ENCODE measurements at regions not wholly inside any gene's neighbourhood (a gene's known extent, or its start where the extent isn't known, plus 50 kb on each side); places are given as distances from the start of the nearest gene placed in this dataset.

DNA sequence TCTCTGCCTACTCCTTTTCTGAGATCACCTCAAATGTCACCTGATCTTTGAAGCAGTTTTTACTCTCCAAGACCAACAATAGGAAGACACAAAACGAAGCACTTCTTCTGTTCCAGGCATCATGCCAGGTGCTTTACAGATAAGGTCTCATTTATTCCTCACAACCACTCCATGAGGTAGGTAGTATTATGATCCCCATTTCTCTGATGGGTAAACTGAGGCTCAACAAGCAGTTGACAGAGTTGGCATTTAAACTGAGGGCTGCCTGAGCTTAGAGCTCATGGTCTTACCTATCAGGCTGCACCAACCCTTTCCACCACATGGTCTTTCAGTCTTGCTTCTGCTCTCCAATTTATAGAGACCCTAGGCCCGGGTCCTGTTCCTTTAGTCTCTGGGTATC is 147.2 kb upstream of the JUN start:
- intact Hi-C loops (cut with DNase I) = no loop called here
- ATAC-seq = no peak
- DNase-seq = no peak
- Histone ChIP-seq H3K9me3 (no peaks in the 10 kb centered on the region), H3K27ac (no peak overlapping the region), H3K36me3 (replicated peaks in 1 of 2; ENCODE audit: insufficient read depth in 1 of 2, low read depth in 2 of 2) (no peaks in the 10 kb centered on the region), H3K4me1 (peaks cover 10% of the 10 kb centered on the region), H3K27me3 (no peaks in the 10 kb centered on the region), H3K4me3 (no peak overlapping the region)
- TF ChIP-seq, protein P1, sequence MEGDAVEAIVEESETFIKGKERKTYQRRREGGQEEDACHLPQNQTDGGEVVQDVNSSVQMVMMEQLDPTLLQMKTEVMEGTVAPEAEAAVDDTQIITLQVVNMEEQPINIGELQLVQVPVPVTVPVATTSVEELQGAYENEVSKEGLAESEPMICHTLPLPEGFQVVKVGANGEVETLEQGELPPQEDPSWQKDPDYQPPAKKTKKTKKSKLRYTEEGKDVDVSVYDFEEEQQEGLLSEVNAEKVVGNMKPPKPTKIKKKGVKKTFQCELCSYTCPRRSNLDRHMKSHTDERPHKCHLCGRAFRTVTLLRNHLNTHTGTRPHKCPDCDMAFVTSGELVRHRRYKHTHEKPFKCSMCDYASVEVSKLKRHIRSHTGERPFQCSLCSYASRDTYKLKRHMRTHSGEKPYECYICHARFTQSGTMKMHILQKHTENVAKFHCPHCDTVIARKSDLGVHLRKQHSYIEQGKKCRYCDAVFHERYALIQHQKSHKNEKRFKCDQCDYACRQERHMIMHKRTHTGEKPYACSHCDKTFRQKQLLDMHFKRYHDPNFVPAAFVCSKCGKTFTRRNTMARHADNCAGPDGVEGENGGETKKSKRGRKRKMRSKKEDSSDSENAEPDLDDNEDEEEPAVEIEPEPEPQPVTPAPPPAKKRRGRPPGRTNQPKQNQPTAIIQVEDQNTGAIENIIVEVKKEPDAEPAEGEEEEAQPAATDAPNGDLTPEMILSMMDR (IDR thresholded peaks at IDR 0.05) = no peak
- no peak for TF ChIP-seq POLR2A (IDR thresholded peaks at IDR 0.05)
- 80 to 87% methylated on average over 2 of the region's 2 CpGs for WGBS, 2 donors

- intact Hi-C loops (cut with DNase I) = no loop called here
- WGBS, 2 donors = 89 to 90% methylated on average over 6 of the region's 6 CpGs
- Histone ChIP-seq H3K36me3 (replicated peaks in 1 of 2; ENCODE audit: insufficient read depth in 1 of 2, low read depth in 2 of 2) (no peaks in the 10 kb centered on the region), H3K27ac (no peak overlapping the region), H3K9me3 (no peaks in the 10 kb centered on the region), H3K4me1 (peaks cover 10% of the 10 kb centered on the region), H3K4me3 (no peak overlapping the region), H3K27me3 (no peaks in the 10 kb centered on the region)
- no peak for TF ChIP-seq POLR2A (IDR thresholded peaks at IDR 0.05)
- TF ChIP-seq, protein P1 (IDR thresholded peaks at IDR 0.05) = no peak
- DNase-seq = no peak
- no peak for ATAC-seq
These were observed 147.9 kb upstream of the JUN start for GRCh38 chr1:58931756-58932155.

DNA sequence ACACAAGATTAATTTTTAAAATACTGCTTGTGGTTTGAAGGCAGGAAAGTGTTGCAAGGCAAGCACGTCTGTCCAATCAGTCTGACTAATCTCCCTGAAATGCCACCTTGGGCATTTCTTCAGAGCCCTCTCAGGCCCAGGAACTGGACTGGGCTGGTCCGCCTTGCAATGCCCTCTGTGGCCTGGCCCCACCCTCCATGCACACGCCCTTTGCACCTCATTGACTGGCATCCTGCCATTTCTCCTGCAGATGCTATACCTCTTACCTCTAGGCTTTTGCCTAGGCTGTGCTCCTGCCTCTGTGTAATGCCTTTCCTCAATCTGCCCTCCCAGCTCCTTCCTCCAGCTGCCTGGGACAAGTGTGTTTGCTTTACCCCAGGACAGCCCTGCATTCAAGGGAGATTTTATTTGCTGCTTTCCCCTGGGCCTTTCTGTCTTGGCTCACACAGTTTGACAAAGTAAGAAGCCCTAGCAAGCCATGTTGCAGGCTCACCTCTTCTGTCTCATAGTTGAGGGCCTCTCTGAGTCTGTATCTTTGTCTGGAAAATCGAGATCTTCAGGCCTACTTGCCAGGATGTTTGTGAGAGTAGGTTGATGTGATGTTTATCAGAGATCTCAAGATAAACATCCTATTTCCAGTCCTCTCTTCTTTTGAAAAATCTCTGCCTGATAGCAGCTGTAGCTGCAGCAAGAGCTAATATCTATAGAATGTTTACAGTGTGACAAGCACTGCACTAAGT is 149.2 kb upstream of the JUN start:
- WGBS, 2 donors = 16 to 26% methylated on average over 4 of the region's 4 CpGs
- peak; percentile 87 for ATAC-seq
- no peaks in the 10 kb centered on the region for H3K36me3 ChIP-seq (replicated peaks in 1 of 2; ENCODE audit: insufficient read depth in 1 of 2, low read depth in 2 of 2)

DNA sequence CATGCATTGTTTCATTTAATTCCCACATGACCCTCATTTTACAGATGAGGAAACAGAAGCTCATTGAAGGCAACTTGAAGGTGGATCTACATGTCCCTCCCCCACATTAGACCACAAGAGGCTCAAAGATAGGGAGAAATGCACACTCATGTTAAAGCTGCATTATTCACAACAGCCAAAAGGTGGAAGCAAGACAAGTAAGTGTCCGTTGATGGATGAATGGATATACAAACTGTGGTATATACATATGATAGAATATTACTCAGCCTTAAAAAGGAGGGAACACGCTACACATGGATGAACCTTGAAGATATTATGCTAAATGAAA is 149.7 kb upstream of the JUN start:
- intact Hi-C loops (cut with DNase I) = no loop called here
- Histone ChIP-seq H3K27me3 (no peaks in the 10 kb centered on the region), H3K36me3 (replicated peaks in 1 of 2; ENCODE audit: insufficient read depth in 1 of 2, low read depth in 2 of 2) (no peaks in the 10 kb centered on the region), H3K27ac (peak overlapping the region in 1 of 4 donors; percentile 23), H3K4me3 (no peak overlapping the region), H3K4me1 (peaks cover 10% of the 10 kb centered on the region), H3K9me3 (no peaks in the 10 kb centered on the region)
- 95 to 96% methylated on average over 2 of the region's 2 CpGs for WGBS, 2 donors
- no peak for ATAC-seq
- TF ChIP-seq, protein P1 (IDR thresholded peaks at IDR 0.05) = no peak
- no peak for TF ChIP-seq POLR2A (IDR thresholded peaks at IDR 0.05)
- DNase-seq = no peak

More for the DNA sequence above, 149.2 kb upstream of the JUN start:
- TF ChIP-seq, protein P1 (IDR thresholded peaks at IDR 0.05) = peak in 2 of 7 experiments; percentile 14 to 18
- no peak for TF ChIP-seq POLR2A (IDR thresholded peaks at IDR 0.05)
- Histone ChIP-seq H3K27ac (peak overlapping the region; percentile 13 to 47 (median 32)), H3K27me3 (no peaks in the 10 kb centered on the region), H3K4me3 (no peak overlapping the region), H3K9me3 (no peaks in the 10 kb centered on the region), H3K4me1 (peaks cover 10% of the 10 kb centered on the region)
- DNase-seq = peak; percentile 75 to 88 (median 86)
- intact Hi-C loops (cut with DNase I) = no loop called here

GRCh38 chr1:58934706-58935105 is 150.9 kb upstream of the JUN start:
- intact Hi-C loops (cut with DNase I) = no loop called here
- Histone ChIP-seq H3K27me3 (no peaks in the 10 kb centered on the region), H3K4me3 (no peak overlapping the region), H3K9me3 (no peaks in the 10 kb centered on the region), H3K27ac (no peak overlapping the region), H3K36me3 (replicated peaks in 1 of 2; ENCODE audit: insufficient read depth in 1 of 2, low read depth in 2 of 2) (no peaks in the 10 kb centered on the region), H3K4me1 (peaks cover 10% of the 10 kb centered on the region)
- TF ChIP-seq POLR2A (IDR thresholded peaks at IDR 0.05) = no peak
- TF ChIP-seq, protein P1 (IDR thresholded peaks at IDR 0.05) = no peak
- ATAC-seq (no peak), DNase-seq (no peak)
- 87 to 88% methylated on average over 3 of the region's 3 CpGs for WGBS, 2 donors
